Caco-2 (cell line): ENCODE measurements at regions not wholly inside any gene's neighbourhood (a gene's known extent, or its start where the extent isn't known, plus 50 kb on each side); places are given as distances from the start of the nearest gene placed in this dataset.

Experiments
- BruUV-seq: library from RNA; stranded (reverse); fragments of 400-500 nt; replicated peaks from 2 replicates; lab custom pipeline; 2021; lab: Mats Ljungman, UMichigan
- CTCF ChIA-PET: fragments of 300-600 bp; sonication (Branson Sonifier 250); formaldehyde crosslinking; loops from one replicate; lab custom pipeline; 2022; ENCODE audit warnings: antibody characterized with exemption; lab: Charles Lee
- POLR2A ChIA-PET: fragments of 300-600 bp; sonication (Branson Sonifier 250); formaldehyde crosslinking; loops from one replicate; lab custom pipeline; 2022; ENCODE audit warnings: antibody characterized with exemption; lab: Charles Lee
- DNase-seq, 2 experiments: peaks; one replicate each; pipeline versions ENCODE4 v3.0.0 to v3.0.0-alpha.2; 2020 to 2022
- H3K27me3 ChIP-seq: replicated peaks from 2 replicates; pipeline ENCODE4 v1.6.0; 2011; ENCODE audit warnings: low read length; ENCODE audit not compliant: control insufficient read depth, insufficient read depth
- H3K36me3 ChIP-seq: 2 replicates; pipeline ENCODE4 v1.5.1; 2011; ENCODE audit warnings: low read length; ENCODE audit not compliant: control insufficient read depth, insufficient read depth
- H3K4me1 ChIP-seq: fragments of 250-450 bp; sonication (Bioruptor Pico); 2 replicates; pipeline ENCODE4 v1.5.1; 2020; ENCODE audit warnings: mild to moderate bottlenecking
- H3K4me3 ChIP-seq: 2 replicates; pipeline ENCODE4 v1.5.1; 2011; ENCODE audit warnings: low read depth, mild to moderate bottlenecking, control low read depth, low read length
- H3K9me3 ChIP-seq: fragments of 250-450 bp; sonication (Bioruptor Pico); 2 replicates; pipeline ENCODE4 v1.5.1; 2020; ENCODE audit warnings: mild to moderate bottlenecking, moderate library complexity
- H3K27ac Mint-ChIP-seq: one replicate; pipeline ENCODE4 v1.8.0; 2022; ENCODE audit warnings: mixed read lengths; ENCODE audit not compliant: unreplicated experiment
- H3K27me3 Mint-ChIP-seq: one replicate; pipeline ENCODE4 v1.8.0; 2022; ENCODE audit warnings: mixed read lengths; ENCODE audit not compliant: insufficient read depth, unreplicated experiment
- H3K36me3 Mint-ChIP-seq: one replicate; pipeline ENCODE4 v1.8.0; 2022; ENCODE audit warnings: mild to moderate bottlenecking, mixed read lengths; ENCODE audit not compliant: insufficient read depth, unreplicated experiment
- H3K4me1 Mint-ChIP-seq: one replicate; pipeline ENCODE4 v1.8.0; 2022; ENCODE audit warnings: low read depth, mixed read lengths; ENCODE audit not compliant: unreplicated experiment
- H3K4me3 Mint-ChIP-seq: one replicate; pipeline ENCODE4 v1.8.0; 2022; ENCODE audit warnings: mild to moderate bottlenecking, moderate library complexity, mixed read lengths; ENCODE audit not compliant: unreplicated experiment
- H3K9me3 Mint-ChIP-seq: one replicate; pipeline ENCODE4 v1.8.0; 2022; ENCODE audit warnings: mixed read lengths; ENCODE audit not compliant: unreplicated experiment
- CTCF ChIP-seq, 2 experiments: fragments of 200-600 bp in 1 of 2; IDR thresholded peaks; 1 replicate in 1 of 2; 2 replicates in 1 of 2; pipeline versions ENCODE4 v1.5.1 to v1.8.0; 2011 to 2022; ENCODE audit warnings: antibody characterized with exemption in 1 of 2, control low read depth in 1 of 2, inconsistent platforms in 1 of 2, low read depth in 1 of 2, low read length in 1 of 2, mild to moderate bottlenecking in 1 of 2, moderate library complexity in 1 of 2; ENCODE audit not compliant: insufficient read depth in 1 of 2, severe bottlenecking in 1 of 2, unreplicated experiment in 1 of 2
- intact Hi-C: fragments of 100-400 bp; cut with micrococcal nuclease; formaldehyde crosslinking; loops from one replicate; pipeline ENCODE4 v1.10.0; 2022; ENCODE audit not compliant: unreplicated experiment

GRCh38 chr4:84413976-84414375 lies 85.1 kb downstream of the NKX6-1 start:
- Histone ChIP-seq H3K4me1 (no peaks in the 10 kb centered on the region), H3K9me3 (no peaks in the 10 kb centered on the region), H3K4me3 (no peak overlapping the region), H3K36me3 (no peaks in the 10 kb centered on the region), H3K27me3 (no peaks in the 10 kb centered on the region; the same call in 1 of the 2 replicates)
- H3K27ac Mint-ChIP-seq = no peak overlapping the region
- H3K4me3 Mint-ChIP-seq = no peak overlapping the region
- no peak for DNase-seq
- H3K27me3 Mint-ChIP-seq = peaks cover 12% of the 10 kb centered on the region
- POLR2A ChIA-PET = no interaction called here
- CTCF ChIA-PET = no interaction called here
- H3K9me3 Mint-ChIP-seq = no peaks in the 10 kb centered on the region
- intact Hi-C loops = no loop called here
- no TSS peak for BruUV-seq
- no peaks in the 10 kb centered on the region for H3K4me1 Mint-ChIP-seq
- H3K36me3 Mint-ChIP-seq = no peaks in the 10 kb centered on the region
- no peak for TF ChIP-seq CTCF (IDR thresholded peaks at IDR 0.05; ENCODE audit: insufficient read depth in 1 of 2, low read depth in 1 of 2, low read length in 1 of 2, severe bottlenecking in 1 of 2, unreplicated experiment in 1 of 2)

GRCh38 chr4:84413480-84413879 lies 85.6 kb downstream of the NKX6-1 start:
- Mint-ChIP-seq H3K9me3 (no peaks in the 10 kb centered on the region), H3K4me1 (no peaks in the 10 kb centered on the region), H3K4me3 (no peak overlapping the region), H3K36me3 (no peaks in the 10 kb centered on the region), H3K27ac (no peak overlapping the region), H3K27me3 (peaks cover 12% of the 10 kb centered on the region)
- ChIA-PET CTCF (no interaction called here), POLR2A (no interaction called here)
- no peaks in the 10 kb centered on the region for H3K9me3 ChIP-seq
- H3K36me3 ChIP-seq = no peaks in the 10 kb centered on the region
- intact Hi-C loops = no loop called here
- no peaks in the 10 kb centered on the region for H3K4me1 ChIP-seq
- H3K4me3 ChIP-seq = no peak overlapping the region
- BruUV-seq = no TSS peak
- no peak for TF ChIP-seq CTCF (IDR thresholded peaks at IDR 0.05; ENCODE audit: insufficient read depth in 1 of 2, low read depth in 1 of 2, low read length in 1 of 2, severe bottlenecking in 1 of 2, unreplicated experiment in 1 of 2)
- DNase-seq = no peak
- H3K27me3 ChIP-seq = no peaks in the 10 kb centered on the region; the same call in 1 of the 2 replicates

GRCh38 chr4:84412062-84412461 lies 87.0 kb downstream of the NKX6-1 start:
- no peaks in the 10 kb centered on the region for H3K36me3 ChIP-seq
- no peak overlapping the region for H3K27ac Mint-ChIP-seq
- no TSS peak for BruUV-seq
- no peaks in the 10 kb centered on the region for H3K9me3 Mint-ChIP-seq
- intact Hi-C loops = no loop called here
- no peaks in the 10 kb centered on the region; the same call in 1 of the 2 replicates for H3K27me3 ChIP-seq
- no peaks in the 10 kb centered on the region for H3K4me1 Mint-ChIP-seq
- no peaks in the 10 kb centered on the region for H3K36me3 Mint-ChIP-seq
- TF ChIP-seq CTCF (IDR thresholded peaks at IDR 0.05; ENCODE audit: insufficient read depth in 1 of 2, low read depth in 1 of 2, low read length in 1 of 2, severe bottlenecking in 1 of 2, unreplicated experiment in 1 of 2) = no peak
- CTCF ChIA-PET = interaction anchor here (0.5 kb wide), 1 partner anchor 241 kb away, joined by 4 read pairs; no protein-coding TSS in a partner anchor
- H3K4me3 Mint-ChIP-seq = no peak overlapping the region
- no peak overlapping the region for H3K4me3 ChIP-seq
- H3K27me3 Mint-ChIP-seq = peaks cover 11% of the 10 kb centered on the region
- no peak for DNase-seq
- no peaks in the 10 kb centered on the region for H3K4me1 ChIP-seq
- H3K9me3 ChIP-seq = no peaks in the 10 kb centered on the region
- POLR2A ChIA-PET = no interaction called here
